K562 (cell line): ENCODE measurements at regions not wholly inside any gene's neighbourhood (a gene's known extent, or its start where the extent isn't known, plus 50 kb on each side); places are given as distances from the start of the nearest gene placed in this dataset.

Source experiments
- EGR1 ChIP-seq: fragments of 450-650 bp; conservative IDR thresholded peaks from 2 replicates; pipeline ENCODE4 v1.6.1; 2017; ENCODE audit warnings: mild to moderate bottlenecking
- NCOA2 ChIP-seq, 2 experiments: fragments of 450-650 bp; IDR thresholded peaks; 2 replicates each; pipeline ENCODE4 v1.6.1; 2018; ENCODE audit warnings: mild to moderate bottlenecking in 2 of 2, moderate library complexity in 1 of 2; ENCODE audit not compliant: partially characterized antibody in 2 of 2
- NFIC ChIP-seq: fragments of 450-650 bp; IDR thresholded peaks from 2 replicates; pipeline ENCODE4 v1.6.1; 2017; ENCODE audit warnings: mild to moderate bottlenecking, inconsistent platforms
- POLR2A ChIP-seq: fragments of 450-650 bp; conservative IDR thresholded peaks from 2 replicates; pipeline ENCODE4 v1.6.1; 2016
- XRCC4 ChIP-seq: IDR thresholded peaks from one replicate; pipeline ENCODE4 v1.6.1; 2011; ENCODE audit not compliant: insufficient read depth, insufficient read length; ENCODE audit errors: extremely low read depth
- YY1 ChIP-seq, 3 experiments: IDR thresholded peaks; 2 replicates each; pipeline ENCODE4 v1.6.1; 2011; ENCODE audit warnings: low read length in 2 of 3, mild to moderate bottlenecking in 2 of 3, moderate library complexity in 2 of 3, borderline replicate concordance in 1 of 3, control low read depth in 1 of 3, low read depth in 1 of 3; ENCODE audit not compliant: insufficient read depth in 3 of 3, insufficient replicate concordance in 2 of 3, control insufficient read depth in 1 of 3, insufficient read length in 1 of 3; ENCODE audit errors: extremely low read depth in 1 of 3
- ZBTB1 ChIP-seq: sonication (generic); formaldehyde crosslinking; IDR thresholded peaks from 2 replicates; pipeline ENCODE4 v1.8.1; 2023; ENCODE audit warnings: missing genetic modification reagents, low read depth, mild to moderate bottlenecking, borderline replicate concordance
- ZEB2 ChIP-seq: fragments of 450-650 bp; IDR thresholded peaks from 2 replicates; pipeline ENCODE4 v1.6.1; 2016
- ZNF232 ChIP-seq: sonication (generic); formaldehyde crosslinking; IDR thresholded peaks from 2 replicates; pipeline ENCODE4 v1.8.0; 2022; ENCODE audit warnings: mild to moderate bottlenecking, missing genetic modification reagents
- ZNF830 ChIP-seq: fragments of 250-450 bp; sonication (Bioruptor Pico); IDR thresholded peaks from 2 replicates; pipeline ENCODE4 v1.5.0; 2021; ENCODE audit warnings: mild to moderate bottlenecking
- TF ChIP-seq, protein P1 (sequence below): fragments of 450-650 bp; formaldehyde crosslinking; IDR thresholded peaks from 2 replicates; pipeline ENCODE4 v1.4.0; 2020; ENCODE audit warnings: mild to moderate bottlenecking, mixed read lengths
- TF ChIP-seq, protein P2 (sequence below): IDR thresholded peaks from 2 replicates; pipeline ENCODE4 v1.6.1; 2011; ENCODE audit not compliant: insufficient read length; ENCODE audit errors: extremely low read depth
- TF ChIP-seq, protein P3 (sequence below): IDR thresholded peaks from 3 replicates; pipeline ENCODE4 v1.6.1; 2011; ENCODE audit warnings: borderline replicate concordance, mild to moderate bottlenecking; ENCODE audit not compliant: insufficient read length, insufficient read depth
- TF ChIP-seq, protein P4 (sequence below), 3 experiments: IDR thresholded peaks in 2 of 3; conservative IDR thresholded peaks in 1 of 3; 2 replicates each; pipeline ENCODE4 v1.5.1; 2011 to 2012; ENCODE audit warnings: low read length in 3 of 3, mild to moderate bottlenecking in 3 of 3, control low read depth in 2 of 3, improper control_type of control experiment in 1 of 3, inconsistent platforms in 1 of 3, low read depth in 1 of 3, mixed read lengths in 1 of 3, moderate library complexity in 1 of 3; ENCODE audit not compliant: insufficient read depth in 2 of 3

DNA sequence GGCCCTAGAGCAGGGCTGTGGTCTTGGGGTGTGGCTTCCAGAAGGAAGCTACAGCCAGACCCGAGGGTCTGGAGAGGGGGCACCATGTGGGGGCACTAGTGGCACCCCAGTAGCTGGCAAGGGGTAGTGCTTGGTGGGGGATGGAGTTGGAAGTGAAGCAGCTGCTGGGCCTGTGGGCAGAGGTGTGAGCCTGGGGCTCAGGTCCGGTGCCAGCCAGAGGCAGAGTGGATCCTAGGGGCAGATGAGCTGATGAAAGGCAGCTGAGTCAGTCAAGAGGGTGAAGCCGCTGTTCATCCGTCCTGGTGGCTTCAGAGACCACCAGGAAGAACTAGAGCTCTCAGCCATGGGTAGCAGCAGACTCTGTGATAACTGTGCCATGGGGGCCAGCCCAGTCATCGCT, 172.6 kb downstream of the TBC1D2B start:
- TF ChIP-seq, protein P1, sequence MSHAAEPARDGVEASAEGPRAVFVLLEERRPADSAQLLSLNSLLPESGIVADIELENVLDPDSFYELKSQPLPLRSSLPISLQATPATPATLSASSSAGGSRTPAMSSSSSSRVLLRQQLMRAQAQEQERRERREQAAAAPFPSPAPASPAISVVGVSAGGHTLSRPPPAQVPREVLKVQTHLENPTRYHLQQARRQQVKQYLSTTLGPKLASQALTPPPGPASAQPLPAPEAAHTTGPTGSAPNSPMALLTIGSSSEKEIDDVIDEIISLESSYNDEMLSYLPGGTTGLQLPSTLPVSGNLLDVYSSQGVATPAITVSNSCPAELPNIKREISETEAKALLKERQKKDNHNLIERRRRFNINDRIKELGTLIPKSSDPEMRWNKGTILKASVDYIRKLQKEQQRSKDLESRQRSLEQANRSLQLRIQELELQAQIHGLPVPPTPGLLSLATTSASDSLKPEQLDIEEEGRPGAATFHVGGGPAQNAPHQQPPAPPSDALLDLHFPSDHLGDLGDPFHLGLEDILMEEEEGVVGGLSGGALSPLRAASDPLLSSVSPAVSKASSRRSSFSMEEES = no peak
- TF ChIP-seq EGR1 (no peak), YY1 (IDR thresholded peaks at IDR 0.05; ENCODE audit: borderline replicate concordance in 1 of 3, control insufficient read depth in 1 of 3, extremely low read depth in 1 of 3, insufficient read depth in 3 of 3, insufficient read length in 1 of 3, insufficient replicate concordance in 2 of 3, low read depth in 1 of 3, low read length in 2 of 3) (no peak), POLR2A (no peak), ZNF830 (no peak), ZBTB1 (CRISPR knock-in tag) (no peak), NFIC (no peak), XRCC4 (no peak), ZNF232 (no peak), ZEB2 (no peak), NCOA2 (IDR thresholded peaks at IDR 0.05; ENCODE audit: partially characterized antibody in 2 of 2) (no peak)
- TF ChIP-seq, protein P2, sequence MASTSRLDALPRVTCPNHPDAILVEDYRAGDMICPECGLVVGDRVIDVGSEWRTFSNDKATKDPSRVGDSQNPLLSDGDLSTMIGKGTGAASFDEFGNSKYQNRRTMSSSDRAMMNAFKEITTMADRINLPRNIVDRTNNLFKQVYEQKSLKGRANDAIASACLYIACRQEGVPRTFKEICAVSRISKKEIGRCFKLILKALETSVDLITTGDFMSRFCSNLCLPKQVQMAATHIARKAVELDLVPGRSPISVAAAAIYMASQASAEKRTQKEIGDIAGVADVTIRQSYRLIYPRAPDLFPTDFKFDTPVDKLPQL = no peak
- TF ChIP-seq, protein P3, sequence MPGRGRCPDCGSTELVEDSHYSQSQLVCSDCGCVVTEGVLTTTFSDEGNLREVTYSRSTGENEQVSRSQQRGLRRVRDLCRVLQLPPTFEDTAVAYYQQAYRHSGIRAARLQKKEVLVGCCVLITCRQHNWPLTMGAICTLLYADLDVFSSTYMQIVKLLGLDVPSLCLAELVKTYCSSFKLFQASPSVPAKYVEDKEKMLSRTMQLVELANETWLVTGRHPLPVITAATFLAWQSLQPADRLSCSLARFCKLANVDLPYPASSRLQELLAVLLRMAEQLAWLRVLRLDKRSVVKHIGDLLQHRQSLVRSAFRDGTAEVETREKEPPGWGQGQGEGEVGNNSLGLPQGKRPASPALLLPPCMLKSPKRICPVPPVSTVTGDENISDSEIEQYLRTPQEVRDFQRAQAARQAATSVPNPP = no peak
- TF ChIP-seq, protein P4, sequence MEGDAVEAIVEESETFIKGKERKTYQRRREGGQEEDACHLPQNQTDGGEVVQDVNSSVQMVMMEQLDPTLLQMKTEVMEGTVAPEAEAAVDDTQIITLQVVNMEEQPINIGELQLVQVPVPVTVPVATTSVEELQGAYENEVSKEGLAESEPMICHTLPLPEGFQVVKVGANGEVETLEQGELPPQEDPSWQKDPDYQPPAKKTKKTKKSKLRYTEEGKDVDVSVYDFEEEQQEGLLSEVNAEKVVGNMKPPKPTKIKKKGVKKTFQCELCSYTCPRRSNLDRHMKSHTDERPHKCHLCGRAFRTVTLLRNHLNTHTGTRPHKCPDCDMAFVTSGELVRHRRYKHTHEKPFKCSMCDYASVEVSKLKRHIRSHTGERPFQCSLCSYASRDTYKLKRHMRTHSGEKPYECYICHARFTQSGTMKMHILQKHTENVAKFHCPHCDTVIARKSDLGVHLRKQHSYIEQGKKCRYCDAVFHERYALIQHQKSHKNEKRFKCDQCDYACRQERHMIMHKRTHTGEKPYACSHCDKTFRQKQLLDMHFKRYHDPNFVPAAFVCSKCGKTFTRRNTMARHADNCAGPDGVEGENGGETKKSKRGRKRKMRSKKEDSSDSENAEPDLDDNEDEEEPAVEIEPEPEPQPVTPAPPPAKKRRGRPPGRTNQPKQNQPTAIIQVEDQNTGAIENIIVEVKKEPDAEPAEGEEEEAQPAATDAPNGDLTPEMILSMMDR (IDR thresholded peaks at IDR 0.05 in 2 of 3, conservative IDR thresholded peaks at IDR 0.05 in 1 of 3; ENCODE audit: insufficient read depth in 2 of 3, low read depth in 1 of 3, low read length in 3 of 3) = no peak
